Uterus (tissue), 2 donors: ENCODE measurements at regions not wholly inside any gene's neighbourhood (a gene's known extent, or its start where the extent isn't known, plus 50 kb on each side); places are given as distances from the start of the nearest gene placed in this dataset.

ENCODE experiments used
- POLR2A ChIP-seq, 2 donors: fragments of 450-650 bp; IDR thresholded peaks; one replicate each; pipeline ENCODE4 v1.6.1; 2016; ENCODE audit warnings: antibody characterized with exemption in 2 of 2, mild to moderate bottlenecking in 1 of 2, moderate library complexity in 1 of 2
- TF ChIP-seq, protein P1 (sequence below), 4 experiments: fragments of 200-600 bp in 2 of 4; fragments of 450-650 bp in 2 of 4; sonication (generic) in 2 of 4; IDR thresholded peaks; one replicate each; pipeline ENCODE4 v1.5.1; 2016 to 2019; ENCODE audit warnings: antibody characterized with exemption in 4 of 4, mild to moderate bottlenecking in 2 of 4, moderate library complexity in 1 of 4

DNA sequence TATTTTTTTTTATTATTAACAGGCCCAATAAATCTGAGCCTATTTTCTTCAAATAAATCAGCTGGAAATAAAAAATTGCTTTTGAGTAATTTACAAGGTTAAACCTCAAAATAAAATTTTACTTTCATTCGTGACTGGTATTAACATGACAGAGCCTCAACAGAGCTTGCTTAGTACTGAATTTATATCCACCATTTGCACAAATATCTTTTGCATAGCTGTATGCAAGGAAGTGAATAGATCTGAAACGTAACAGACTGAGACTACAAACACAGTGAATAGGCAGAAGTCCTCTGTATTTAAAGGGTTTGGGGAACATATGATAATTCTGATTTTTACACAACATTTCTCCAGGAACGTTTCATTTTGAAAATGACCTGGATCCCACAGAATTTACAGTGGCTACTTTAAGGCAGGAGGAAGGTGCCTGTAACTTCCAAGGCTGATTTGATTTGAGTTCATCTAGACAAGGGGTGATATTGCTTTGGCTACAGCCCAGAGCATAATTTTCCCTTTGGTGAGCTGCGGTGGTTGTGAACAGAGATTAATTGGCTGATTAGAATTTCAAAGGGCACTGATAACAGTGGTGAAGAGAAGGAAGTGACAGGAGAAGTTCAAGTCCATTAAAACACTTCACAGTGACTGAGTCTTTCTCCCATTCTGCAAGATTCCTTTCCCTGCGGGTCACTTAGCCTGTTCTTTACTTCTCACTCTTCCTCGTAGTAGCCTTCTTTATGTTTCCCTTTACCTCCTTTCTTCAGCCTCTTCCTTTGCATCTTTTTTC, 121.2 kb upstream of the SASH1 start:
- TF ChIP-seq, protein P1, sequence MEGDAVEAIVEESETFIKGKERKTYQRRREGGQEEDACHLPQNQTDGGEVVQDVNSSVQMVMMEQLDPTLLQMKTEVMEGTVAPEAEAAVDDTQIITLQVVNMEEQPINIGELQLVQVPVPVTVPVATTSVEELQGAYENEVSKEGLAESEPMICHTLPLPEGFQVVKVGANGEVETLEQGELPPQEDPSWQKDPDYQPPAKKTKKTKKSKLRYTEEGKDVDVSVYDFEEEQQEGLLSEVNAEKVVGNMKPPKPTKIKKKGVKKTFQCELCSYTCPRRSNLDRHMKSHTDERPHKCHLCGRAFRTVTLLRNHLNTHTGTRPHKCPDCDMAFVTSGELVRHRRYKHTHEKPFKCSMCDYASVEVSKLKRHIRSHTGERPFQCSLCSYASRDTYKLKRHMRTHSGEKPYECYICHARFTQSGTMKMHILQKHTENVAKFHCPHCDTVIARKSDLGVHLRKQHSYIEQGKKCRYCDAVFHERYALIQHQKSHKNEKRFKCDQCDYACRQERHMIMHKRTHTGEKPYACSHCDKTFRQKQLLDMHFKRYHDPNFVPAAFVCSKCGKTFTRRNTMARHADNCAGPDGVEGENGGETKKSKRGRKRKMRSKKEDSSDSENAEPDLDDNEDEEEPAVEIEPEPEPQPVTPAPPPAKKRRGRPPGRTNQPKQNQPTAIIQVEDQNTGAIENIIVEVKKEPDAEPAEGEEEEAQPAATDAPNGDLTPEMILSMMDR (IDR thresholded peaks at IDR 0.05): no peak
- no peak for TF ChIP-seq POLR2A (IDR thresholded peaks at IDR 0.05)
